GM12872 (cell line): ENCODE measurements at regions not wholly inside any gene's neighbourhood (a gene's known extent, or its start where the extent isn't known, plus 50 kb on each side); places are given as distances from the start of the nearest gene placed in this dataset.

Source experiments
- TF ChIP-seq, protein P1 (sequence below): IDR thresholded peaks from 3 replicates; pipeline ENCODE4 v1.5.1; 2011; ENCODE audit warnings: low read depth, mild to moderate bottlenecking, low read length, moderate library complexity; ENCODE audit not compliant: insufficient read depth

DNA sequence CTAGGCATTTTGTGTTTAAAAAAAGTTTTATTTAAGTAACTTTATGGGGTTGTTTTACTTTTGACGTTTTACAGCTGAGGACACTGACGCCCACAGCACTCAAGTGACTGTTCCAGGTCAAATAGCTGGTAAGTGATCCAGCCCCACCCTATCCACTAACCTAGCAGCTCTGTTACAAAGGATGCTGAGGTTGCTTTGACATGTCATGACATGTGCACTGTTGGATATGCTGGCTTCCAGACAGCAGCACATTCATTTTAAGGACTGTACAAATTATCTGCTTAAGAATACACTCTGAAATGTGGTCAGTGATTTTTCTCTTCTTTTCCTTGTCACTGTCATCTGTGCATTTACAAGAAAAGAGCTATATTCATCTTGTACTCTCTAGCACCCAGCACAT is 417.5 kb downstream of the ZEB2 start:
- TF ChIP-seq, protein P1, sequence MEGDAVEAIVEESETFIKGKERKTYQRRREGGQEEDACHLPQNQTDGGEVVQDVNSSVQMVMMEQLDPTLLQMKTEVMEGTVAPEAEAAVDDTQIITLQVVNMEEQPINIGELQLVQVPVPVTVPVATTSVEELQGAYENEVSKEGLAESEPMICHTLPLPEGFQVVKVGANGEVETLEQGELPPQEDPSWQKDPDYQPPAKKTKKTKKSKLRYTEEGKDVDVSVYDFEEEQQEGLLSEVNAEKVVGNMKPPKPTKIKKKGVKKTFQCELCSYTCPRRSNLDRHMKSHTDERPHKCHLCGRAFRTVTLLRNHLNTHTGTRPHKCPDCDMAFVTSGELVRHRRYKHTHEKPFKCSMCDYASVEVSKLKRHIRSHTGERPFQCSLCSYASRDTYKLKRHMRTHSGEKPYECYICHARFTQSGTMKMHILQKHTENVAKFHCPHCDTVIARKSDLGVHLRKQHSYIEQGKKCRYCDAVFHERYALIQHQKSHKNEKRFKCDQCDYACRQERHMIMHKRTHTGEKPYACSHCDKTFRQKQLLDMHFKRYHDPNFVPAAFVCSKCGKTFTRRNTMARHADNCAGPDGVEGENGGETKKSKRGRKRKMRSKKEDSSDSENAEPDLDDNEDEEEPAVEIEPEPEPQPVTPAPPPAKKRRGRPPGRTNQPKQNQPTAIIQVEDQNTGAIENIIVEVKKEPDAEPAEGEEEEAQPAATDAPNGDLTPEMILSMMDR, result no peak

DNA sequence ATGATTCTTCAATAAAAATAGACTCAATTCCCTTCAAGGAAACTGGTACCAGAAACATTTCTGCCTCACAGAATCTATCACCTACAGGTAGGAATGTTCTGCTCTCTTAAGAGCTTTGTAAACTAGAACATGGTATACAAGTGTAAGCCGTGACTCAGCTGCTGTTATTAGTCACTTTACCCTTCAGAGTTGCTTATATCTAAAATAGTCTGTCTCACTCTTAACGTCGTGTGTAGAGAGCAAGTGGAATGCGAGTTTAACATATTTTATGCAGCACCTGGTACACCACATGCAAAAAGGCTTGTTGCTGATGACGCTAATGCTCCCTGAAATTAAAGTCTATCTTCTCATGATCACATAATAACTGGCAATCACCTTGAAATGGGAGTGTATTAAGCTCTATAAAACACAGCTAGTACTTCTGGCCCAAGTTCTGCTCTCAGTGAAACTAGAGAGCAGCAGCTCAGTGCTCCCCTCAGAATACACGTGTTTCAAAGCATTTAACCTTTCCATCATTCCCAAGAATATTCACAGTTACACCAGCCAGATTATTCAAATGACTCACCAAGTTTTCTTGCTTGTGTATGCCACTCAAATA is 420.0 kb downstream of the ZEB2 start:
- TF ChIP-seq, protein P1, result no peak

DNA sequence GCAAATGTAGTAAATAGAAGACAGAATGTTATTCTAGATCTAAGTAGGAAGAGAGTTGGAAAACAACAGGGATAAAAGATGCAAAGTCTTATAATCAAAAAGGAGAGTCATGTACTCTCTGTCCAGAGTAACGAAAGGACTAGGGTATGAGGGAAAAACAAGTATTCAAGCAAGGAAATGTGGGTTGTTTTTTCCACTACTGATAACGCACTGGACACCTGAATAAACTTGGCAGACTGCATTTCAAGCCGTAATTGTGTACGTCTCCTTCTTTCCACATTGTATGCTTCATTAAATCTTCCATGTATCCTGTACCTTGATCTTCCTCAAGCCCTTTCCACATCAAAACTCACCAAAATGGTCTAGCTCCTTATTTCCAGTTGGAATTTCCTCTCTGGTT is 420.6 kb downstream of the ZEB2 start:
- TF ChIP-seq, protein P1, result no peak

DNA sequence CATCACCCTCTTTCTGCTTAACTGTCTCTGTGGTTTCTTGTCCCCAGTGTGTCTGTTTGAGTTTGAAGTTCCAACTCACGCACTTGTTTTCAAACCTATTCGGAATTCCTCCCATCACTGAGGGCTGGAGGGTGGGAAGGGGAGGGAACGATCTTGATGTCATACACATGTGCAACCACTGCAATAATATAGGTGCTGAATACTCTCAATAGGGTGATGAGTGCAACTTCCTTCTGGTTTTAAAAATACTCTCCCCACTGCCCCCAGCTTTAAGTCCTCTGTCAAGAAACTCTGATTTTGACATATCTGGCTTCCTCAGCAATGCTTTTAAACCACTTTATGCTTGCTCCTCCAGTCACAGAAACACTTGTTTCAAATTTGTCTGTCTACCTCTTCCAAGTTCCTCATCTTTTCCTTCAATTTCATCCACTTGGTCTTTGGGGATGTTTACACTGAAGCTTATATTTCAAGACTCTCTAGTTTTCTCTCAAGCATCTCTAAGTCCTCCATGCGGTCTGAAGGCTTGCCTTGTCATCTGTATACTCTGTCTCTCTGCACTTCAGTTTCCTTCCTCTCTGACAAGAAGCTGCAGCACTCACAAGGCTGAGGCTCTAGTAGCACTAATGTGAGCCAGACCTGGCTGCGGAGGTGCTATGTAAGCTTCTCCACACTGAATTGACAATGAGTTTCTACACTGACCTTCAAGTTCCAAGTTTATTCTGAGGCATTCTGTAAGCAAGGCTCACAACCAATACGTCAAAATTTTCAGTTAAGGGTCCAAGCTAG is 422.3 kb downstream of the ZEB2 start:
- TF ChIP-seq, protein P1, result no peak

DNA sequence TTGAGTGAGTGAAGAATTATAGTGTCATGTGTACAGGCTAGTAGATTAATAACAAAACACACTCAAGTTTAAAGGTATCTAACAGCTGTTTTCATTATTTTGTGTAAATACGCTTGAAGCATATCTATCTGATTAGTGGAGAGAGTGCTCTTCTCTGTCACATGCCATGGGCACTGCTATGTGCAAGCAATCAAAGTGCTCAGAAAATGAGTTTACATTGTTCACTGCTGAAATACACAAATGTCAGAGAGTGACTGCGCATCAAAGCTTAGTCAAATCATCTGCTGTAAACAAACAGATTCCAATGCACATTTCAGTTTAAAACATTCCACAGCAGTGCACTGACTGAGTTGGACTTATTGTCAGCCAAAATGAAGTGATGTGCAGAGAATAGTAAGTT is 423.4 kb downstream of the ZEB2 start:
- TF ChIP-seq, protein P1, result no peak

DNA sequence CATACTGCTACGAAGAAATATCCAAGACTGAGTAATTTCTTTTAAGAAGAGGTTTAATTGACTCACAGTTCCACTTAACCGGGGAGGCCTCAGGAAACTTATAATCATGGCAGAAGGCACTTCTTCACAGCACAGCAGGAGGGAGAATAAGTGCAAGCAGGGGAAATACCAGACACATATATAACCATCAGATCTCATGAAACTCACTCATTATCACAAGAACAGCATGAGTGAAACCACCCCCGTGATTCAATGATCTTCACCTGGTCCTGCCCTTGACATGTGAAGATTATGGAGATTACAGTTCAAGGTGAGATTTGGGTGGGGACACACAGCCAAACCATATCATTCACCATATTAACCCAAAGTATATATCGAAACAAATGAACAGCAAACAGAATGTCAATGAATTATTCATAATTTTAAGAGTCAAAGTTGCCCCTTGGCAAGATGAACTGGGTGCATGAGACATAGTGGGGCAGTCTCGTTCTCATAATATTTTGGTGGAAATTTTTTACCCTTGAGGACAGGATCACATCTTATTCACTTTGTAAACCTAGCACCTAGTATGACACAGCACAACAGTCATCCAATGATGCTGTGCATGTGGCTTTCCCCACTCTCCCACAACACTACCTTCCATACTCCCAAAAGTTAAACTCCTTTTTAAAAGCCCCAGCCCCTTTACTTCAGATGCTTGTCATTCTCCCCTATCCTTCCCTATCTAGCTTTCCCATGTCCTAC is 425.3 kb downstream of the ZEB2 start:
- TF ChIP-seq, protein P1, result no peak

DNA sequence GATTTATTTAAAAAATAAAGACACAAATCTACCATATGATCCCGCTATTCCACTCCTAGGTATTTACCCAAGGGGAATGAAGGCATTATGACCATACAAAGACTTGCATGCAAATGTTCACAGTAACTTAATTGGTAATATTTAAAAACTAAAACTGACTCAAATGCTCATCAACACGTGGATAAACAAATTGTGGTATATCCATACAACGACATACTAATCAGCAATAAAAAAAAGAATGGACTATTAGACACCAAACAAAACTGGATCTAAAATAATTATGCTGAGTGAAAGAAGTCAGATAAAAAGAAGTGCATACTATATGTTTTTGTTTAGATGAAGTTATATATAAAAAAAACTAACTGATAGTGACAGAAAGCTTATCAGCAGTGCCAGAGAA is 428.3 kb downstream of the ZEB2 start:
- TF ChIP-seq, protein P1, result no peak
